ENCODE measurements at regions not wholly inside any gene's neighbourhood (a gene's known extent, or its start where the extent isn't known, plus 50 kb on each side); places are given as distances from the start of the nearest gene placed in this dataset.

GRCh38 chr19:31821346-31821745 is 472.1 kb upstream of the TSHZ3 start:
- TF ChIP-seq EGR1 (IDR thresholded peaks at IDR 0.05) (no peak), ZBTB7A (IDR thresholded peaks at IDR 0.05; ENCODE audit: low read depth) (no peak), CEBPB (IDR thresholded peaks at IDR 0.05) (no peak), TCF12 (IDR thresholded peaks at IDR 0.05; ENCODE audit: low read depth) (no peak)

All from Ishikawa (cell line).